ENCODE measurements at regions not wholly inside any gene's neighbourhood (a gene's known extent, or its start where the extent isn't known, plus 50 kb on each side); places are given as distances from the start of the nearest gene placed in this dataset.

DNA sequence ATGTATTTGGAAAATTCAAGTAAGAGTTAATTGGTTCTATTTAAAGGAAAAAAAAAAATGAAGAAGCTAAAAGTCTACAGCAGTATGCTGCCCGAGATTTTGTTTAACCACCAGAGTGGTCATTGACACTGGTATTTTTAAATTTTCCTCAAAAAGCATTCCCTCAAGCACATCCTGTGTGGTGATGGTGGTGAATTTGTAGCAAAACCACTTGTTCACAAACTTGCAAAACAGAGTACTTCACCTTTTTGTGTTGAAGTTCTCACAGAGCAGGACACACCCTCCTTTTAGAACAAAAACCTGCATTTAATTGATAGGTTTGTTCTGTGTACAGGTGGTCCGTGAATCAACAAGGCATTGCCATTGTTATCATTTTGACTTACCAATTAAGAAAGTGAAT, 374.2 kb downstream of the EFNA5 start:
- TF ChIP-seq, protein P1, sequence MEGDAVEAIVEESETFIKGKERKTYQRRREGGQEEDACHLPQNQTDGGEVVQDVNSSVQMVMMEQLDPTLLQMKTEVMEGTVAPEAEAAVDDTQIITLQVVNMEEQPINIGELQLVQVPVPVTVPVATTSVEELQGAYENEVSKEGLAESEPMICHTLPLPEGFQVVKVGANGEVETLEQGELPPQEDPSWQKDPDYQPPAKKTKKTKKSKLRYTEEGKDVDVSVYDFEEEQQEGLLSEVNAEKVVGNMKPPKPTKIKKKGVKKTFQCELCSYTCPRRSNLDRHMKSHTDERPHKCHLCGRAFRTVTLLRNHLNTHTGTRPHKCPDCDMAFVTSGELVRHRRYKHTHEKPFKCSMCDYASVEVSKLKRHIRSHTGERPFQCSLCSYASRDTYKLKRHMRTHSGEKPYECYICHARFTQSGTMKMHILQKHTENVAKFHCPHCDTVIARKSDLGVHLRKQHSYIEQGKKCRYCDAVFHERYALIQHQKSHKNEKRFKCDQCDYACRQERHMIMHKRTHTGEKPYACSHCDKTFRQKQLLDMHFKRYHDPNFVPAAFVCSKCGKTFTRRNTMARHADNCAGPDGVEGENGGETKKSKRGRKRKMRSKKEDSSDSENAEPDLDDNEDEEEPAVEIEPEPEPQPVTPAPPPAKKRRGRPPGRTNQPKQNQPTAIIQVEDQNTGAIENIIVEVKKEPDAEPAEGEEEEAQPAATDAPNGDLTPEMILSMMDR (IDR thresholded peaks at IDR 0.05), result no peak
- TF ChIP-seq POLR2AphosphoS5 (IDR thresholded peaks at IDR 0.05) (no peak), EP300 (IDR thresholded peaks at IDR 0.05) (no peak), POLR2A (IDR thresholded peaks at IDR 0.05) (no peak)

All from sigmoid colon (tissue), 4 donors.